ENCODE measurements at regions not wholly inside any gene's neighbourhood (a gene's known extent, or its start where the extent isn't known, plus 50 kb on each side); places are given as distances from the start of the nearest gene placed in this dataset.

- no peak for TF ChIP-seq POLR2A (IDR thresholded peaks at IDR 0.05)
- TF ChIP-seq CTCF (IDR thresholded peaks at IDR 0.05), result no peak
- no peaks in the 10 kb centered on the region for H3K9me3 ChIP-seq
- H3K27me3 ChIP-seq, result no peaks in the 10 kb centered on the region
- intact Hi-C loops (cut with DNase I), result no loop called here
- no peak overlapping the region for H3K27ac ChIP-seq
- no peaks in the 10 kb centered on the region for H3K4me1 ChIP-seq
- H3K36me3 ChIP-seq, result no peaks in the 10 kb centered on the region
- DNase-seq, result no peak
- H3K4me3 ChIP-seq (replicated peaks in 1 of 3), result no peak overlapping the region
These were observed 219.3 kb downstream of the PDCD6IP start for GRCh38 chr3:34017757-34018156.

GRCh38 chr3:34019158-34019557 lies 220.7 kb downstream of the PDCD6IP start:
- no peaks in the 10 kb centered on the region for H3K36me3 ChIP-seq
- H3K9me3 ChIP-seq, result no peaks in the 10 kb centered on the region
- no peak overlapping the region for H3K27ac ChIP-seq
- H3K27me3 ChIP-seq, result no peaks in the 10 kb centered on the region
- H3K4me3 ChIP-seq (replicated peaks in 1 of 3), result no peak overlapping the region
- intact Hi-C loops (cut with DNase I), result no loop called here
- 36 to 82% methylated on average over 2 of the region's 2 CpGs for WGBS, 2 donors
- no peaks in the 10 kb centered on the region for H3K4me1 ChIP-seq
- TF ChIP-seq POLR2A (IDR thresholded peaks at IDR 0.05), result no peak
- TF ChIP-seq CTCF (IDR thresholded peaks at IDR 0.05), result no peak
- no peak for DNase-seq

DNA sequence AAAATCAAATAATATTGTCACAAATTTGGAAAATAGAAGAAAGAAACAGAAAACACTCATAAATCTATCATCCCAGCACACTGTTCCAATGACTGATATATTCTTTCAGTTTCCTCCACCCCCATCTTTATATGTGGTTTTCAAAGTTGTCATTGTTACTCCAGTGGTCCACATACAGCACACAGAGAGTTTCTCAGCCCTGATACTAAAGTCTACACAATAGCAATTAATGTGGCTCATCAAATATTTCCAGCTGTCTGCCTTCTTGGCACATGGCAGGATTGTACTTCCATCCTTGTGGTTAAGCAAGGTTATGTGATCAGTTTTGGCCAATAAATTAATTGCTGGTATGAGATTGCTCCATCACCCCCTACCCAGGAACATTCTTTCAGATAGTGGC lies 221.7 kb downstream of the PDCD6IP start:
- TF ChIP-seq CTCF (IDR thresholded peaks at IDR 0.05) (no peak), POLR2A (IDR thresholded peaks at IDR 0.05) (no peak)
- Histone ChIP-seq H3K4me3 (replicated peaks in 1 of 3) (no peak overlapping the region), H3K36me3 (no peaks in the 10 kb centered on the region), H3K4me1 (no peaks in the 10 kb centered on the region), H3K9me3 (no peaks in the 10 kb centered on the region), H3K27me3 (no peaks in the 10 kb centered on the region), H3K27ac (no peak overlapping the region)
- intact Hi-C loops (cut with DNase I), result no loop called here
- DNase-seq, result no peak

DNA sequence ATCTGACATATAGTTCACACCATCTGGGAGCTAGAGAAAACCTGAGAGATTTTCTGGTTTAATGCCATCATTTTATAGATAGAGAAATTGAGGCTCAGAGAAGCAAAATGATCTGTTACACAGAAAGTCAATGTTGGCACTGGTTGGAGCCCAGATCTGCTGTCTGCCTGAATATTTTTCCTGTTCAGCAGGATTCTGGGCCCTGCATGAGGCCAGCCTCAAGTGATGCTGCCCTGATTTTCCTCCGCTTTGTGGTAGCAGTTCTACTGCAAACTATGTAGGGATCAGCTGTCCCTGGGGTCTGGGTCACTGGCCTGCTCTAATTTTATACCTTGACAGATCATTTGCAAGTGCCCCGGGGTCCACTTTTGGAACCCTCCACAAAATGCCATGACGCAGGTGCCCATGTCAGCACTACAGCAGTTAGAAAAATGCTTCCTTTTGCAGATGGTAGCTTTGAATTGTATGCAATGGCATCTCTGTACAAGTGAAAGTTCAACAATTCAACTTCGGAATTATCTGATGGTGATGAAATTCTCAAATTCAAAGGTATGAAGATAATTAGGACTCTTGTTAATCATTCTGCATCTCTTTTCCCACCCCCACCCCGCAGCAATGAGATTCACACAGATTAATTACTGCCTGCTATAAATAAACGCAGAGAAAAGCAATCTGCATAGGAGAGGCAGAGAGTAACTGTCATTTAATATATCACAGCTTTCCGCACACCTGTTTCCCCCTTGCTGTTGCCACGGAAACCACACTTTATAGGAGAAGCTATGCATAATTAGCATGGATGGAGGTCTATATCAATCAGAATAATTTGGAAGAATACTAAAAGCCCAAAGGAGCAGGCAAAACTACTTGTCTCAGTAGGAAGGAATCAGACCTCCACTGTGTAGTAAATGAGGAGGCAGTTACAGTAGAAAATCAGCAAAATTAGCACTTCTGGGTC lies 222.6 kb downstream of the PDCD6IP start:
- Histone ChIP-seq H3K9me3 (no peaks in the 10 kb centered on the region), H3K27me3 (no peaks in the 10 kb centered on the region), H3K27ac (no peak overlapping the region), H3K36me3 (no peaks in the 10 kb centered on the region), H3K4me1 (no peaks in the 10 kb centered on the region), H3K4me3 (replicated peaks in 1 of 3) (no peak overlapping the region)
- TF ChIP-seq CTCF (IDR thresholded peaks at IDR 0.05) (no peak), POLR2A (IDR thresholded peaks at IDR 0.05) (no peak)
- intact Hi-C loops (cut with DNase I), result no loop called here
- DNase-seq, result no peak
- WGBS, 2 donors, result 86 to 88% methylated on average over 8 of the region's 8 CpGs

- TF ChIP-seq CTCF (IDR thresholded peaks at IDR 0.05), result no peak
- TF ChIP-seq POLR2A (IDR thresholded peaks at IDR 0.05), result no peak
- intact Hi-C loops (cut with DNase I), result no loop called here
- Histone ChIP-seq H3K27ac (no peak overlapping the region), H3K36me3 (no peaks in the 10 kb centered on the region), H3K4me3 (replicated peaks in 1 of 3) (no peak overlapping the region), H3K9me3 (no peaks in the 10 kb centered on the region), H3K27me3 (no peaks in the 10 kb centered on the region), H3K4me1 (no peaks in the 10 kb centered on the region)
- WGBS, 2 donors, result 87 to 94% methylated on average over 2 of the region's 2 CpGs
- no peak for DNase-seq
These were observed 223.7 kb downstream of the PDCD6IP start for GRCh38 chr3:34022147-34022546.
